ENCODE measurements at regions not wholly inside any gene's neighbourhood (a gene's known extent, or its start where the extent isn't known, plus 50 kb on each side); places are given as distances from the start of the nearest gene placed in this dataset.

DNA sequence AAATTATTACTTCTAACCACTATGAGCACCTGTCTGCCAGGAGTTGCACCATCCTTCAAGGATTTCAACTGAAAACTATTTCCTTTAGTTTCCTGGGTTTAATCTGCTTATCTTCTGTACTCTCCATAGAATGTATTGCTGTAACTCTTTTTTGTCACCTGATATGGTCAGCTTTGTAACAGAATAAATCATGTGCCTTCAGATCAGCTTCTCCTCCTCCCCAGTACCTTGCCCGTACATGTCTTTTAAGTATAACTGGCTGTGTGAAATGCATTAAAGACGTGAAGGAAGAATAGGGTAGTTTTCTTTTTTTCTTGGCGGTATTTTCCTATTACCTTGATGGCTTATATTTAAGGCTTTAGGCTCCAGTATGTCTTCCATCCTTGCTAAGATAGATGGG lies 200.3 kb upstream of the NAV3 start:
- no peak for TF ChIP-seq CTCF (IDR thresholded peaks at IDR 0.05)
- no peak for TF ChIP-seq POLR2AphosphoS5 (IDR thresholded peaks at IDR 0.05; ENCODE audit: low read depth, low read length)
- TF ChIP-seq, protein P1, sequence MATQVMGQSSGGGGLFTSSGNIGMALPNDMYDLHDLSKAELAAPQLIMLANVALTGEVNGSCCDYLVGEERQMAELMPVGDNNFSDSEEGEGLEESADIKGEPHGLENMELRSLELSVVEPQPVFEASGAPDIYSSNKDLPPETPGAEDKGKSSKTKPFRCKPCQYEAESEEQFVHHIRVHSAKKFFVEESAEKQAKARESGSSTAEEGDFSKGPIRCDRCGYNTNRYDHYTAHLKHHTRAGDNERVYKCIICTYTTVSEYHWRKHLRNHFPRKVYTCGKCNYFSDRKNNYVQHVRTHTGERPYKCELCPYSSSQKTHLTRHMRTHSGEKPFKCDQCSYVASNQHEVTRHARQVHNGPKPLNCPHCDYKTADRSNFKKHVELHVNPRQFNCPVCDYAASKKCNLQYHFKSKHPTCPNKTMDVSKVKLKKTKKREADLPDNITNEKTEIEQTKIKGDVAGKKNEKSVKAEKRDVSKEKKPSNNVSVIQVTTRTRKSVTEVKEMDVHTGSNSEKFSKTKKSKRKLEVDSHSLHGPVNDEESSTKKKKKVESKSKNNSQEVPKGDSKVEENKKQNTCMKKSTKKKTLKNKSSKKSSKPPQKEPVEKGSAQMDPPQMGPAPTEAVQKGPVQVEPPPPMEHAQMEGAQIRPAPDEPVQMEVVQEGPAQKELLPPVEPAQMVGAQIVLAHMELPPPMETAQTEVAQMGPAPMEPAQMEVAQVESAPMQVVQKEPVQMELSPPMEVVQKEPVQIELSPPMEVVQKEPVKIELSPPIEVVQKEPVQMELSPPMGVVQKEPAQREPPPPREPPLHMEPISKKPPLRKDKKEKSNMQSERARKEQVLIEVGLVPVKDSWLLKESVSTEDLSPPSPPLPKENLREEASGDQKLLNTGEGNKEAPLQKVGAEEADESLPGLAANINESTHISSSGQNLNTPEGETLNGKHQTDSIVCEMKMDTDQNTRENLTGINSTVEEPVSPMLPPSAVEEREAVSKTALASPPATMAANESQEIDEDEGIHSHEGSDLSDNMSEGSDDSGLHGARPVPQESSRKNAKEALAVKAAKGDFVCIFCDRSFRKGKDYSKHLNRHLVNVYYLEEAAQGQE (IDR thresholded peaks at IDR 0.05; ENCODE audit: insufficient read depth in 1 of 2, low read depth in 2 of 2, low read length in 1 of 2) = no peak
- no peak for TF ChIP-seq SIN3A (IDR thresholded peaks at IDR 0.05; ENCODE audit: borderline replicate concordance, insufficient read depth, low read depth, low read length)
- TF ChIP-seq TCF7L2 (IDR thresholded peaks at IDR 0.05; ENCODE audit: low read depth, low read length) = no peak

GRCh38 chr12:77629141-77629540 lies 201.6 kb upstream of the NAV3 start:
- intact Hi-C loops (cut with micrococcal nuclease; ENCODE audit: unreplicated experiment) (no loop called here), in situ Hi-C loops (cut with HindIII; ENCODE audit: low pct_unique_long_range_greater_than_20kb, low sequenced_read_pairs) (no loop called here)
- DNase-seq (ENCODE audit: low read depth, low spot score) (no peak), ATAC-seq (no peak)
- no TSS peak for BruUV-seq (replicated peaks)
- ChIA-PET POLR2A (no interaction called here), CTCF (no interaction called here)
- Histone ChIP-seq H3K27me3 (ENCODE audit: control insufficient read depth, insufficient read depth, low read length) (no peaks in the 10 kb centered on the region), H3K36me3 (ENCODE audit: control insufficient read depth, insufficient read depth, low read length) (no peaks in the 10 kb centered on the region; the same call in 1 of the 2 replicates), H3K4me1 (ENCODE audit: control insufficient read depth, insufficient read depth, low read length) (no peaks in the 10 kb centered on the region), H3K9me3 (ENCODE audit: control insufficient read depth, insufficient read depth, low read depth, low read length) (0 out of 2 replicates have a peak, but pooled peaks cover 3% of the 10 kb centered on the region), H3K27ac (ENCODE audit: low read length) (no peak overlapping the region), H3K4me3 (ENCODE audit: low read depth in 2 of 2, low read length in 2 of 2) (no peak overlapping the region)
- no peak for TF ChIP-seq POLR2AphosphoS5 (IDR thresholded peaks at IDR 0.05; ENCODE audit: low read depth, low read length)

More for the DNA sequence above, 200.3 kb upstream of the NAV3 start:
- 0 out of 2 replicates have a peak, but pooled peaks cover 3% of the 10 kb centered on the region for H3K9me3 ChIP-seq (ENCODE audit: control insufficient read depth, insufficient read depth, low read depth, low read length)
- no peak overlapping the region for H3K4me3 ChIP-seq (ENCODE audit: low read depth in 2 of 2, low read length in 2 of 2)
- CTCF ChIA-PET = no interaction called here
- H3K4me1 ChIP-seq (ENCODE audit: control insufficient read depth, insufficient read depth, low read length) = no peaks in the 10 kb centered on the region
- no peak for ATAC-seq
- H3K27me3 ChIP-seq (ENCODE audit: control insufficient read depth, insufficient read depth, low read length) = no peaks in the 10 kb centered on the region
- no peak overlapping the region for H3K27ac ChIP-seq (ENCODE audit: low read length)
- H3K36me3 ChIP-seq (ENCODE audit: control insufficient read depth, insufficient read depth, low read length) = no peaks in the 10 kb centered on the region; the same call in 1 of the 2 replicates
- POLR2A ChIA-PET = no interaction called here
- in situ Hi-C loops (cut with HindIII; ENCODE audit: low pct_unique_long_range_greater_than_20kb, low sequenced_read_pairs) = no loop called here
- intact Hi-C loops (cut with micrococcal nuclease; ENCODE audit: unreplicated experiment) = no loop called here
- no TSS peak for BruUV-seq (replicated peaks)
- DNase-seq (ENCODE audit: low read depth, low spot score) = no peak

DNA sequence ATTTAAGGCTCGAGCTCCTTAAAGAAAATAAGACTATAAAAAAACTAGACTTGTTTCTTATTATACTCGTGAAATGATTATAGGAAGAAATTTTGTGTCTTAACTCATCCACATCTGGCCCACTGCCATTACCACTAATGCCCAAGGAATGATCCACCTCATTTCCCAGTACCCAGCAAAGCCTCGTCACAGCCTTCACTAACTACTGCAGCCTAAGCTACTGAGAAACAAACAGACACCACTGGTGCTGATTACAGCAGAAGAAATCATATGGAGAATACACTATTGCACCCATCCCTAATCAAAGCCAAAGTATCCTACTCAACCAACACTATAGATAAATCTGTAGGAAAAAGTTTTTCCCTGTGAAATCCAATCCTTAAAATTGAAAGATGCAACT lies 205.3 kb upstream of the NAV3 start:
- no peak for TF ChIP-seq CTCF (IDR thresholded peaks at IDR 0.05)
- TF ChIP-seq, protein P1 (IDR thresholded peaks at IDR 0.05; ENCODE audit: insufficient read depth in 1 of 2, low read depth in 2 of 2, low read length in 1 of 2) = no peak
- TF ChIP-seq POLR2AphosphoS5 (IDR thresholded peaks at IDR 0.05; ENCODE audit: low read depth, low read length) = no peak
- TF ChIP-seq TCF7L2 (IDR thresholded peaks at IDR 0.05; ENCODE audit: low read depth, low read length) = no peak
- BruUV-seq (replicated peaks) = no TSS peak
- ChIA-PET POLR2A (no interaction called here), CTCF (no interaction called here)
- Histone ChIP-seq H3K36me3 (ENCODE audit: control insufficient read depth, insufficient read depth, low read length) (no peaks in the 10 kb centered on the region), H3K4me1 (ENCODE audit: control insufficient read depth, insufficient read depth, low read length) (no peaks in the 10 kb centered on the region), H3K27ac (ENCODE audit: low read length) (no peak overlapping the region), H3K4me3 (ENCODE audit: low read depth in 2 of 2, low read length in 2 of 2) (no peak overlapping the region), H3K27me3 (ENCODE audit: control insufficient read depth, insufficient read depth, low read length) (no peaks in the 10 kb centered on the region), H3K9me3 (ENCODE audit: control insufficient read depth, insufficient read depth, low read depth, low read length) (0 out of 2 replicates have a peak, but pooled peaks cover 3% of the 10 kb centered on the region)
- intact Hi-C loops (cut with micrococcal nuclease; ENCODE audit: unreplicated experiment) = no loop called here
- DNase-seq (ENCODE audit: low read depth, low spot score) = peak; percentile 43
- in situ Hi-C loops (cut with HindIII; ENCODE audit: low pct_unique_long_range_greater_than_20kb, low sequenced_read_pairs) = no loop called here
- no peak for ATAC-seq

Measured in Panc1 (cell line).